GM12874 (cell line): ENCODE measurements at regions not wholly inside any gene's neighbourhood (a gene's known extent, or its start where the extent isn't known, plus 50 kb on each side); places are given as distances from the start of the nearest gene placed in this dataset.

Experiments
- CTCF ChIP-seq: IDR thresholded peaks from 2 replicates; pipeline ENCODE4 v1.5.1; 2011; ENCODE audit warnings: low read depth, mild to moderate bottlenecking, control low read depth, low read length, moderate library complexity; ENCODE audit not compliant: insufficient read depth

- no peak for TF ChIP-seq CTCF
Observed at GRCh38 chr14:39773387-39774126, 341.3 kb upstream of the FBXO33 start.

- TF ChIP-seq CTCF, result no peak
Observed at GRCh38 chr14:39772627-39773026, 340.4 kb upstream of the FBXO33 start.

GRCh38 chr14:39768589-39768988 is 336.4 kb upstream of the FBXO33 start:
- TF ChIP-seq CTCF, result no peak

GRCh38 chr14:39766397-39767000 is 334.3 kb upstream of the FBXO33 start:
- no peak for TF ChIP-seq CTCF

- no peak for TF ChIP-seq CTCF
Observed at GRCh38 chr14:39765676-39766075, 333.4 kb upstream of the FBXO33 start.

- TF ChIP-seq CTCF, result no peak
Observed at GRCh38 chr14:39763402-39763890, 331.2 kb upstream of the FBXO33 start.

GRCh38 chr14:39762576-39763401 is 330.6 kb upstream of the FBXO33 start:
- no peak for TF ChIP-seq CTCF
